Lower leg skin (tissue), 3 donors: ENCODE measurements at regions not wholly inside any gene's neighbourhood (a gene's known extent, or its start where the extent isn't known, plus 50 kb on each side); places are given as distances from the start of the nearest gene placed in this dataset.

Experiments
- CTCF ChIP-seq, 3 donors: fragments of 450-650 bp; IDR thresholded peaks; one replicate each; pipeline ENCODE4 v1.5.1; 2016; ENCODE audit warnings: antibody characterized with exemption in 3 of 3, mild to moderate bottlenecking in 3 of 3, moderate library complexity in 2 of 3
- POLR2A ChIP-seq, 2 donors: fragments of 450-650 bp; IDR thresholded peaks; one replicate each; pipeline ENCODE4 v1.6.1; 2016 to 2017; ENCODE audit warnings: antibody characterized with exemption in 2 of 2, mild to moderate bottlenecking in 1 of 2, moderate library complexity in 1 of 2

GRCh38 chr18:34114996-34115395 is 109.7 kb downstream of the NOL4 start:
- TF ChIP-seq CTCF (IDR thresholded peaks at IDR 0.05) (no peak), POLR2A (IDR thresholded peaks at IDR 0.05) (no peak)
